HFF-Myc (cell line): ENCODE measurements at regions not wholly inside any gene's neighbourhood (a gene's known extent, or its start where the extent isn't known, plus 50 kb on each side); places are given as distances from the start of the nearest gene placed in this dataset.
"Not testable (repeated sequence)": the region's sequence is repeated elsewhere in the genome, so short reads cannot be mapped to it uniquely, and the experiment has no call there.

Experiments
- DNase-seq: peaks from one replicate; pipeline ENCODE4 v3.0.0-alpha.2; 2011; ENCODE audit warnings: low read depth; ENCODE audit errors: extremely low read depth
- H3K4me3 ChIP-seq: replicated peaks from 2 replicates; pipeline ENCODE4 v1.5.1; 2011; ENCODE audit warnings: low read depth, mild to moderate bottlenecking, control low read depth, low read length
- CTCF ChIP-seq: IDR thresholded peaks from 2 replicates; pipeline ENCODE4 v1.5.1; 2012; ENCODE audit warnings: mild to moderate bottlenecking, low read depth, low read length, control low read depth; ENCODE audit errors: missing control alignments

GRCh38 chr12:85466890-85467289 is 186.9 kb downstream of the ALX1 start:
- no peak overlapping the region for H3K4me3 ChIP-seq
- TF ChIP-seq CTCF: no peak
- DNase-seq: no peak

GRCh38 chr12:85468356-85469157 is 188.5 kb downstream of the ALX1 start:
- peak overlapping the region; percentile 13; the same call in 1 of the 2 replicates for H3K4me3 ChIP-seq
- peak; percentile 39 for DNase-seq
- peak; percentile 70 for TF ChIP-seq CTCF

GRCh38 chr12:85469158-85470086 is 189.4 kb downstream of the ALX1 start:
- not testable (repeated sequence) for H3K4me3 ChIP-seq
- peak; percentile 5 for DNase-seq

GRCh38 chr12:85475277-85475676 is 195.3 kb downstream of the ALX1 start:
- not testable (repeated sequence) for DNase-seq, H3K4me3 ChIP-seq

- H3K4me3 ChIP-seq: no peak overlapping the region
- TF ChIP-seq CTCF: no peak
- no peak for DNase-seq
Measured at GRCh38 chr12:85476756-85477155, 196.7 kb downstream of the ALX1 start.

- DNase-seq: no peak
- no peak for TF ChIP-seq CTCF
- H3K4me3 ChIP-seq: no peak overlapping the region
Measured at GRCh38 chr12:85484387-85484786, 204.4 kb downstream of the ALX1 start.

GRCh38 chr12:85489194-85489593 is 209.2 kb downstream of the ALX1 start:
- TF ChIP-seq CTCF: no peak
- no peak overlapping the region for H3K4me3 ChIP-seq
- DNase-seq: no peak
